Neuronal stem cell (in vitro differentiated cells): ENCODE measurements at regions not wholly inside any gene's neighbourhood (a gene's known extent, or its start where the extent isn't known, plus 50 kb on each side); places are given as distances from the start of the nearest gene placed in this dataset.

ENCODE experiments used
- DNase-seq: peaks from one replicate; pipeline ENCODE4 v3.0.0-alpha.2; 2013; ENCODE audit warnings: low spot score
- H2AFZ ChIP-seq: one replicate; pipeline ENCODE4 v1.6.1; 2013; ENCODE audit warnings: mild to moderate bottlenecking, low read length, inconsistent platforms
- H2AK5ac ChIP-seq: 2 replicates; pipeline ENCODE4 v1.6.1; 2013; ENCODE audit warnings: low read depth, mild to moderate bottlenecking, inconsistent platforms, low read length, moderate library complexity, mixed read lengths
- H2BK120ac ChIP-seq: 2 replicates; pipeline ENCODE4 v1.6.1; 2013; ENCODE audit warnings: low read depth, mild to moderate bottlenecking, inconsistent platforms, low read length, moderate library complexity, mixed read lengths
- H2BK12ac ChIP-seq: one replicate; pipeline ENCODE4 v1.6.1; 2013; ENCODE audit warnings: low read length, inconsistent platforms
- H2BK15ac ChIP-seq: 2 replicates; pipeline ENCODE4 v1.6.1; 2013; ENCODE audit warnings: mild to moderate bottlenecking, low read length, inconsistent platforms, mixed read lengths
- H2BK5ac ChIP-seq: one replicate; pipeline ENCODE4 v1.6.1; 2013; ENCODE audit warnings: inconsistent platforms, mild to moderate bottlenecking, low read length, moderate library complexity
- H3K14ac ChIP-seq: one replicate; pipeline ENCODE4 v1.6.1; 2013; ENCODE audit warnings: low read length, inconsistent platforms
- H3K18ac ChIP-seq: 2 replicates; pipeline ENCODE4 v1.6.1; 2013; ENCODE audit warnings: low read length, inconsistent platforms
- H3K23ac ChIP-seq: 2 replicates; pipeline ENCODE4 v1.6.1; 2013; ENCODE audit warnings: low read depth, mild to moderate bottlenecking, mixed read lengths, low read length, inconsistent platforms; ENCODE audit not compliant: poor library complexity
- H3K27ac ChIP-seq: replicated peaks from 3 replicates; pipeline ENCODE4 v1.5.1; 2013; ENCODE audit warnings: low read length, inconsistent platforms
- H3K27me3 ChIP-seq, 3 experiments: 2 replicates each; pipeline ENCODE4 v1.6.1; 2013; ENCODE audit warnings: low read length in 3 of 3, mild to moderate bottlenecking in 2 of 3, inconsistent platforms in 1 of 3, low read depth in 1 of 3, mixed read lengths in 1 of 3, moderate library complexity in 1 of 3; ENCODE audit not compliant: control insufficient read depth in 3 of 3, insufficient read depth in 3 of 3
- H3K36me3 ChIP-seq, 2 donors: replicated peaks in 1 of 2; 2 replicates each; pipeline ENCODE4 v1.6.1; 2013; ENCODE audit warnings: low read length in 2 of 2; ENCODE audit not compliant: control insufficient read depth in 2 of 2, insufficient read depth in 2 of 2
- H3K4ac ChIP-seq: 2 replicates; pipeline ENCODE4 v1.6.1; 2013; ENCODE audit warnings: inconsistent platforms, mild to moderate bottlenecking, low read length, moderate library complexity
- H3K4me1 ChIP-seq, 2 donors: 1 replicate in 1 of 2; 2 replicates in 1 of 2; pipeline ENCODE4 v1.6.1; 2013; ENCODE audit warnings: low read length in 2 of 2, low read depth in 1 of 2; ENCODE audit not compliant: control insufficient read depth in 2 of 2, insufficient read depth in 1 of 2
- H3K4me2 ChIP-seq: one replicate; pipeline ENCODE4 v1.6.1; 2013; ENCODE audit warnings: mild to moderate bottlenecking, low read length, inconsistent platforms; ENCODE audit not compliant: insufficient read depth, poor library complexity, severe bottlenecking
- H3K4me3 ChIP-seq, 2 donors: 2 replicates each; pipeline ENCODE4 v1.5.1; 2013; ENCODE audit warnings: low read length in 2 of 2, mild to moderate bottlenecking in 2 of 2, inconsistent platforms in 1 of 2, moderate library complexity in 1 of 2
- H3K79me1 ChIP-seq: one replicate; pipeline ENCODE4 v1.6.1; 2013; ENCODE audit warnings: low read depth, mild to moderate bottlenecking, inconsistent platforms, low read length, moderate library complexity
- H3K9ac ChIP-seq: one replicate; pipeline ENCODE4 v1.6.1; 2013; ENCODE audit warnings: mild to moderate bottlenecking, low read depth, low read length, inconsistent platforms; ENCODE audit not compliant: poor library complexity
- H3K9me3 ChIP-seq, 2 donors: replicated peaks in 1 of 2; 2 replicates each; pipeline versions ENCODE3 to v1.6.1; 2013; ENCODE audit warnings: low read length in 2 of 2, mild to moderate bottlenecking in 2 of 2, inconsistent platforms in 1 of 2, low read depth in 1 of 2, mixed read lengths in 1 of 2, moderate library complexity in 1 of 2; ENCODE audit not compliant: control insufficient read depth in 2 of 2, insufficient read depth in 1 of 2
- H4K8ac ChIP-seq: one replicate; pipeline ENCODE4 v1.6.1; 2013; ENCODE audit warnings: low read depth, mild to moderate bottlenecking, inconsistent platforms, low read length, moderate library complexity
- H4K91ac ChIP-seq: one replicate; pipeline ENCODE4 v1.6.1; 2013; ENCODE audit warnings: low read length, low read depth, mild to moderate bottlenecking, inconsistent platforms; ENCODE audit not compliant: poor library complexity
- WGBS, 2 donors: extraction: QIAGEN DNeasy Blood & Tissue Kit; methylation state at CpG; one replicate each; pipeline ENCODE4 v1.1.7; 2013; ENCODE audit warnings: missing lambda C conversion rate in 2 of 2, mixed read lengths in 1 of 2; ENCODE audit not compliant: insufficient read length in 2 of 2, insufficient replicate concordance in 1 of 2; ENCODE audit errors: extremely low coverage in 2 of 2; 5-methylcytosine and 5-hydroxymethylcytosine counted together

DNA sequence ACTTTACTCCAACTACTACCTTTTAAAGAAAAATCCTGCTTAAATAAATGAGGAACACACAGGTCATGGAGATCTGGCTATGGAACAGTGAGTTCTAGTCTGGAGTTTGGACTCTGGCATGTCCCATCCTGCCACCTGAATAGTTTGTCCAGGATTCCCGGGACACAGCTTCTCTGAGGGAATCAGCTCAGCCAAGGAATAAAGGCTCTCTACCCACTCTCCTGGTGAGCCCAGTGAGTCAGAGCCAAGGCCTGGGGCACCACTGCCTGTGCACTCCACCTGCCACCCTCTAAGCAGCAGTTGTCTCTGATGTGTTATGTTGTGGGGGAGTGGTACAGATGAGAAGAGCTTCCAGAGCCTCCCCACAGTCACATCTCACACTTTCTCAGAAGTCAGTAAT lies 113.5 kb downstream of the HTR5A start:
- H3K27ac ChIP-seq: no peak overlapping the region
- no peak overlapping the region for H2BK5ac ChIP-seq
- WGBS, 2 donors: no CpG with 5 or more reads among the region's 1 CpG
- peaks cover 8 to 29% of the 10 kb centered on the region in 2 donors for H3K9me3 ChIP-seq
- H2AK5ac ChIP-seq: no peak overlapping the region
- no peak overlapping the region for H2AFZ ChIP-seq
- H3K4me3 ChIP-seq: no peak overlapping the region
- H3K36me3 ChIP-seq: no peaks in the 10 kb centered on the region
- DNase-seq: no peak
- H3K23ac ChIP-seq: no peak overlapping the region
- H4K8ac ChIP-seq: no peak overlapping the region
- H4K91ac ChIP-seq: no peak overlapping the region
- H3K4me1 ChIP-seq: no peaks in the 10 kb centered on the region
- H3K79me1 ChIP-seq: no peaks in the 10 kb centered on the region
- H3K27me3 ChIP-seq: no peaks in the 10 kb centered on the region
- H3K9ac ChIP-seq: no peak overlapping the region
- H3K18ac ChIP-seq: no peak overlapping the region
- no peak overlapping the region for H3K14ac ChIP-seq
- no peak overlapping the region for H2BK15ac ChIP-seq
- H3K4me2 ChIP-seq: no peak overlapping the region
- no peak overlapping the region for H2BK12ac ChIP-seq
- no peak overlapping the region for H3K4ac ChIP-seq
- H2BK120ac ChIP-seq: no peak overlapping the region

- no peak overlapping the region for H3K4me2 ChIP-seq
- H2BK12ac ChIP-seq: no peak overlapping the region
- no peak overlapping the region for H2BK120ac ChIP-seq
- H3K4me1 ChIP-seq: no peaks in the 10 kb centered on the region
- no CpG with 5 or more reads among the region's 4 CpGs for WGBS, 2 donors
- no peaks in the 10 kb centered on the region for H3K79me1 ChIP-seq
- H3K27me3 ChIP-seq: no peaks in the 10 kb centered on the region
- no peak overlapping the region for H2AFZ ChIP-seq
- H3K27ac ChIP-seq: no peak overlapping the region
- no peak overlapping the region for H4K91ac ChIP-seq
- no peak overlapping the region for H3K14ac ChIP-seq
- no peaks in the 10 kb centered on the region for H3K36me3 ChIP-seq
- H3K4me3 ChIP-seq: no peak overlapping the region
- no peak for DNase-seq
- no peak overlapping the region for H2BK5ac ChIP-seq
- peaks cover 8 to 29% of the 10 kb centered on the region in 2 donors for H3K9me3 ChIP-seq
- H2AK5ac ChIP-seq: no peak overlapping the region
- H3K4ac ChIP-seq: no peak overlapping the region
- no peak overlapping the region for H3K23ac ChIP-seq
- H2BK15ac ChIP-seq: no peak overlapping the region
- H3K18ac ChIP-seq: no peak overlapping the region
- H4K8ac ChIP-seq: no peak overlapping the region
- no peak overlapping the region for H3K9ac ChIP-seq
Observed at GRCh38 chr7:155184923-155185322, 112.8 kb upstream of the INSIG1 start.

GRCh38 chr7:155187061-155187785 lies 110.5 kb upstream of the INSIG1 start:
- no CpG with 5 or more reads among the region's 15 CpGs for WGBS, 2 donors
- no peaks in the 10 kb centered on the region for H3K79me1 ChIP-seq

DNA sequence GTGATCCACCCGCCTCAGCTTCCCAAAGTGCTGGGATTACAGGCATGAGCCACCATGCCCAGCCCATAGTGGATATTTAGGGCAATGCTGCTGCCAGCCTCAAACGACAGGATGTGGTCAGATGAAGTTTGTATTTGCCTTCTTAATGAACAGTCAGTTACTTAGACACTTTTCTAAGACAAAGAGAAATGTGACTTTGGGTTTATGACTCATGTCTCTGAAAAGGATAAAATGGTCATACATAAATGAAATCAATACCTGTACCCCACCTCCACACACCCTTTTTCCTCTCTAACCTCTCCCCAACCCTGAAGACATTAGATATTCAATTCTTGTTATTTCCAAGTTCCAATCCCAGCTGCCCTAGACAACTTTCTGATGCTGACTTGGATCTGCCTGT lies 109.3 kb upstream of the INSIG1 start:
- Histone ChIP-seq H2BK12ac (no peak overlapping the region), H2BK120ac (no peak overlapping the region), H3K4ac (no peak overlapping the region), H3K27me3 (peaks cover 0 to 15% (median 0%) of the 10 kb centered on the region in 3 experiments), H3K9me3 (peaks cover 17 to 26% of the 10 kb centered on the region in 2 donors), H4K8ac (no peak overlapping the region), H2BK5ac (no peak overlapping the region), H3K27ac (no peak overlapping the region), H3K9ac (no peak overlapping the region), H3K4me1 (no peaks in the 10 kb centered on the region), H2BK15ac (no peak overlapping the region), H2AK5ac (no peak overlapping the region), H3K14ac (no peak overlapping the region), H4K91ac (no peak overlapping the region), H2AFZ (no peak overlapping the region), H3K79me1 (no peaks in the 10 kb centered on the region), H3K4me3 (no peak overlapping the region), H3K4me2 (no peak overlapping the region), H3K23ac (no peak overlapping the region), H3K18ac (no peak overlapping the region), H3K36me3 (no peaks in the 10 kb centered on the region)
- no peak for DNase-seq
- no CpG with 5 or more reads among the region's 2 CpGs for WGBS, 2 donors

More at GRCh38 chr7:155187061-155187785, 110.5 kb upstream of the INSIG1 start:
- H3K9ac ChIP-seq: no peak overlapping the region
- no peak overlapping the region for H3K27ac ChIP-seq
- H3K23ac ChIP-seq: no peak overlapping the region
- no peak overlapping the region for H2BK15ac ChIP-seq
- no peak overlapping the region for H3K4ac ChIP-seq
- no peak overlapping the region for H3K14ac ChIP-seq
- no peak overlapping the region for H2AFZ ChIP-seq
- no peak overlapping the region for H3K4me3 ChIP-seq
- no peak overlapping the region for H3K4me2 ChIP-seq
- H2BK5ac ChIP-seq: no peak overlapping the region
- H3K4me1 ChIP-seq: no peaks in the 10 kb centered on the region
- H2AK5ac ChIP-seq: no peak overlapping the region
- H2BK120ac ChIP-seq: no peak overlapping the region
- no peak overlapping the region for H4K8ac ChIP-seq
- no peak overlapping the region for H4K91ac ChIP-seq
- H3K36me3 ChIP-seq: no peaks in the 10 kb centered on the region
- H3K9me3 ChIP-seq: peaks cover 10 to 29% of the 10 kb centered on the region in 2 donors
- peaks cover 0 to 6% (median 0%) of the 10 kb centered on the region in 3 experiments for H3K27me3 ChIP-seq
- no peak for DNase-seq
- no peak overlapping the region for H2BK12ac ChIP-seq
- H3K18ac ChIP-seq: no peak overlapping the region
